Stimulated activated CD8-positive, alpha-beta memory T cell treated with anti-CD3 and anti-CD28 coated beads, Interleukin-7, amount 100 ng/mL, for 4 hours (primary cell): ENCODE measurements at regions not wholly inside any gene's neighbourhood (a gene's known extent, or its start where the extent isn't known, plus 50 kb on each side); places are given as distances from the start of the nearest gene placed in this dataset.
A peak's percentile ranks its signal among the peaks of the same experiment; 100 is the strongest.

Source experiments
- DNase-seq, 2 donors: peaks; one replicate each; pipeline ENCODE4 v3.0.0-alpha.2; 2020; ENCODE audit warnings: low read depth in 2 of 2

DNA sequence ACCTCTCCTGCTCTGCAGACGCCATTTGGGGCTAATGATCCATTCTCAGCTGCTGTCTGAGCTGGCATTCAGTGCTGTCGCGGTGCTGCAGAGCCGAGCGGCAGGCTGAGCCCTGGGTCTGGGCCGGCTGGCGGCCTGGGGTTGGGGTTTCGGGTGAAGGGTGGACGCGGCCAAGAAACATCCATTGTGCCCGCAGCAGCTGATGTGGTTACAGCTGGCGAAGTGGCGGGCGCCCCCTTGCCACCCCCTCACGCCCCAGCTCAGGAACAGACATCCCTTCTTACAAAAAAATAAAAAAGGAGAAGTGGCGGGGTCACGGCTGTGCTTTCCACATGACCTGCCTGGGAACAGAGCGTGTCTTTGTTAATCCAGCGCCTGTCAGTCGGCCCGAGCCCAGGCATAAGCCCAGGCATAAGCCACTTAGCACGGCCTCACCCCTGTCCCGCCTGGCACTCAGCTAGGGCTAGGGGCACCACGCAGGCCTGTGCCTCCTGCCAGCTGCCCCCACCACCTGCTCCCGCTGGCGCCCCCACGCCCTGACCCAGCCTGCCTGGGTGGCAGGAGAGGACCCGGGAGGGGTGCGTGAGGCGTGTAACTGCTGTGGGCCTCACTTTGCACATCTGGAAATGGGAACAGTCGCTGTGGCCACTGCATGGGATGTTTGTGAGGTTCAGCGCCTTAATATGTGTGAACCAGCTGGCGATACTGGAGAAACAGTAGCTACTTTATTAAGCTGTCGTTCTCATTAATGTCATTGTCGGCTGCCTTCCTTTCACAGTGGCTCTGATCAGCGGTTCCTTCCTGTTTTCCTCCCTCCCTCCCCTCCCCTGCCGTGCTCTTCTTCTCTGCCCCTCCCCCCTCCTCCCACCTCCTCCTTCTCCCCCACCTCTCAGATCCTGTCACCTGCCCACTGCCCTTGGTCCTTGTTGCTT lies 197.7 kb upstream of the CIBAR2 start:
- no peak for DNase-seq

DNA sequence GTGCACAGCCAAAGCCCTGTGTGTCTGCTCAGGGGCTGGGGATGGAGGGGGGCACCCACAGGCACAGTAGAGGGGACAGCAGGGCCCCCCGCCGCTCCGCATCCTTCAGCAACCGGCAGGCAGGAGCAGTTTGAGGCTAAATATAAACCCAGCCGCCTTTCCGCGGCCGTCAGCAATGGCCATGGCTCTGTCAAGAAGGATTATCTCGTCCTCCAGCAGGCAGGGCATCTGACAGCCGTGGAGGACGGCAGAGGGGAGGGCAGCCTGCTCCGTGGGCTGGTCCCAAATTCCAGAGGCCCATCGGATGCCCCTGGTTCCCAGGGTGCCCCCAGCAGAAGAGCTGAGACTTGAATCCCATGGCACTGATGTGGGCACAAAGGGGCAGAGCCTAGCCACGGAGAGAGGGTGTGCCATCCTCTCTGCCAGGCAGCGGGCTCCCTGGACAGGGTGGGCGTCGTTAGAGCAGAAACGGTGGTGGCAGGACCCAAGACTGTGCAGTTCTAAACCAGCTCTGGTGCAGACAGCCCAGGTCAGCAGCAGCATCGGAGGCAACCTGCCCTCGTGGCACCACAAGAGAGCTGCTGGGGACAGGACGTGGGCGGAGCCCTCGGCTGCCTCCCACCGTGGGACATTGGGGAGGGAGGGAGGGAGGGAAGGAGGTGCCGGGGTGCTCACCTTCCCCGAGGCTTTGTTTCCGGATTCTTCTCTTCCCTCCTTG lies 198.8 kb upstream of the CIBAR2 start:
- DNase-seq, result peak in 1 of 2 donors; percentile 19

DNA sequence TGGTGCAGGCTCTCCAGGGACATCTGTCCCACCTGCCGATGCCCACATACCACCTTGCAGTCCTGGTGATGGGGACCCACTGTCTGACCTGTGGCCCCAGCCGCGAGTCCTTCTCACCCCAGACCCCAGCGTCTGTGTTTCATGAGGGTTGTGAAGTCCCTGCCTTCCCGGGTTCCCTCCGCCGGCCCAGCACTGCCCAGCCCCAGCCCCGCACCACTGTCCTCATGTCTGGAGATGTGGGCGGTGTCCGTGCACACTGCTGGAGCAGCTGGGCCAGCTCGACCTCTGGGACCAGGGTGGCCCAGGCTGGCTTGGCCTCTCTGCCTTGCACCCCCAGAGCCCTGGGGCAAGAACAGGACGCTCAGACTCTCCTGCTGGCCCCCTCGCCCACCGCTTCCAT lies 199.5 kb upstream of the CIBAR2 start:
- DNase-seq, result no peak

DNA sequence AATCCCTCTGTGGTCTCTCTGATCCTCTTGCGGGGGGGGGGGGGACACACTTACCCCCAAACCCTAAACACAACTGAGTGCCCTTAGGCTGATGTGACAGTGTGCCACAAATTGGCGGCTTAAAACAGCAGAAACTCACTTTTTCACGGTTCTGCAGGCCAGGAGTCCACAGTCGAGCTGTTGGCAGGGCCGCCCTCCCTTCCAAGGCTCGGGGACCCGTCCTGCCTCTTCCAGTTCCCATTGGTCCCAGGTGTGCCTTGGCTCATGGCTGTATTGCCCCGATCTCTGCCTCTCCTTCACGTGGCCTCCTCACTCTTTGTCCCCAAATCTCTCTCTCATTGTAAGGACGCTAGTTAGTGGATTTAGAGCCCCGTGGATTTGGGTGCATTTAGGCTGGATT lies 199.9 kb upstream of the CIBAR2 start:
- DNase-seq, result no peak

DNA sequence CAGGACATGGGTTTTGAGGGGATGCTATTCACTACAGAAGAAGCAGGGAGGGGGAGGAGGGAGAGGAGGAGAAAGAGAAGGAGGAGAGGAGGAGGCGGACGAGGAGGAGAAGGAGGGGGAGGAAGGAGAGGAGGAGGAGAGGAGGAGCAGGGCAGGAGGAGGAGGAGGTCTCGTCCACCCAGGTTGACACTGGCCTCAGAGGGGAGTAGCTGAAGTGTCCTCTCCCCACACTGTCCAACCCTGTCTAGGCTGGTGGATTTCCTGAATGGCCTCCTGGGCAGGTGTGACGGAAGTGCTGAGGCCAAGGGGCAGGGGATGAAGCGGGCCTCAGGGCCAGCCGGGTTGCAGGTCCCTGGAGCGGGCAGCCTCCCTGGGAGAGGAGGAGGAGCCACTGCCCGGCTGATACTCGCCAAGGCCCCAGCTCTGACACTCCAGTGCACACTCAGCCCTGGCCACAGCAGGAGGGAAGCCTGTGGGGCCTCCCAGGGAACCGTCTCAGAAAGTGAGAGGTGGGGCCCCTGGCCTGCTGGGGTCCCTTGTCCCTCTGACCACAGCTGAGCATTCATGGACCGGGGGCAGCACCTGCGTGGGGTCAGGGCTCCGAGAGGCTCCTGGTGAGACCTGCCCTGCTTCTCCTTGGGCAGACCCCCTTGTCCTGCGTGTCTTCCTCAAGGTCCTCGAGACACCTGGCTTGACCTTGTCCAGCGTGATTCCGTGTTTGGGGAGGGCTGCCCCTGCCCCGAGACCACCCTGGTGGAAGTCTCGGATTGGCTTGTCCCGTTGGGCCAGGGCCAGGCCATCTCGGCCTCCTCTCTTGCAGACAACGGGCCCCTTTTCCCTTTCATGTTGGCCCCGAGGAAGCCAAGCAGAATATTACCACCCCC lies 200.6 kb upstream of the CIBAR2 start:
- DNase-seq, result no peak

GRCh38 chr16:85313526-85314301 lies 201.4 kb upstream of the CIBAR2 start:
- DNase-seq, result no peak

DNA sequence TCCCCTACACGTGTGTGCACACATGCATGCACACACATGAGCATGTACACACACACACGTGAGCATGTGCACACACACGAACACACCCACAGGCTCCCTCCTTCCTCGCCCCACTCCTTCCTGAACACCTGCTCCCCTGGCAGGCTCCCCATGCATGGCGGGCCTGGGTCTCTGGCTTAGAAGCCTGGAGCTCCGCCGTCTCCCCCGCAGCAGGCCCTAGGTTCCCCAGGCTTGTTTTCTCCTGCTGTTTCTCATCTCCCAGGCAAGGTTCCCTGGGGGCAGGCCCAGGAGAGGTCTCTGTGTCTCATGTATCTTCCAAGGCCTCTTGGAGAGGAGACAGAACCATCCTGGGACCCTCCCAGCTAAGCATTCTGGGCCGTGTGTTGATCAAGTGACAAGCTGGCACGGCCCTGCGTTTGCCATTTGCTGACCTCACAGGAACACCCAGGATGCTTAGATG lies 202.3 kb upstream of the CIBAR2 start:
- DNase-seq, result no peak

DNA sequence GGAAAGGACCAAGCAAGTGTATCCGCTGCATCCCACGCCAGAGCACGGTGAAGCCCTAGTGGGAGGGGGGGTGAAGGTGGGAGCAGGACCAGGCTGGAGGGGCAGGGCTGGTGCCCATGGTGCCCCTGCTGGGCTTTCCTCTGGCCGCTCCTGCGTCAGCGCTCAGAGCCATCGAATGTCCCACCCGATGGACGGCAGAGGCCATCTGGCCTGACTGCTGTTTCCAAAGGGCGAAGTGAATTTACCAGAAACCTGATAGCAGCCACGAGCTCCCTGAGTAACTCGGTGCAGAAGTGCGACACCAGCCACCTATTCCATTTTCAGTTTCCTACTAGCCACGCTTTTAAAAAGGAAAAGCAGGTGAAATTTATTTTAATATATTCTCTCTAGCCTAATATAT lies 203.6 kb upstream of the CIBAR2 start:
- no peak for DNase-seq

DNA sequence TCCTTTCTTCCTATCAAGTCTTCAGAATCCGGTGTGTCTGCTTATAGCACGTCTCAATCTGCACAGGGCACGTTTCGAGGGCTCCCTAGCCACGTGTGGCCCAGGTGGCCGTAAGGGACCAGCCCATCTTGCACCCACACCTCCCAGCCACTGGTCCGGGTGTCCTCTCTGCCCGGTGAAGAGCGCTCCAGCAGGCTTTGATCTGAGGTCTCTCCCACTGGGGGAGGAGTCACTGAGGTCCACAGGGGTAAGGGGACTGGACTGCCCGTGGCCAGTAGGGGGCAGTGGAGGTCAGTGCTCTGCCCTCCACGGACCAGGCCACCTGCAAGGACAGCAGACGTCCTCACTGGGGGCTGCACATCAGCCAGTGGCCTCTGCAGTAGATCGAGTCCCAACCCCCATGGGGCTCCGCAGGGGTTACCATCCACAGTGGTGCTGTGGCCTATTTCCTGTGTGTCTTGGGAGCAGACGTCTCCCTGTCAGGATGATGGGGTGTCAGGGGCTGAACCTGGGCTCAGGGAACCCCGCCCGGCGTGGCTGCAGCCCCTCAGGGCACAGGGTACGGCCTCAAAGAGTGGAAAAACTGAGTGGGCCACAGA lies 204.1 kb upstream of the CIBAR2 start:
- DNase-seq, result no peak

- DNase-seq, result no peak
These were observed 204.7 kb upstream of the CIBAR2 start for GRCh38 chr16:85316944-85317343.

DNA sequence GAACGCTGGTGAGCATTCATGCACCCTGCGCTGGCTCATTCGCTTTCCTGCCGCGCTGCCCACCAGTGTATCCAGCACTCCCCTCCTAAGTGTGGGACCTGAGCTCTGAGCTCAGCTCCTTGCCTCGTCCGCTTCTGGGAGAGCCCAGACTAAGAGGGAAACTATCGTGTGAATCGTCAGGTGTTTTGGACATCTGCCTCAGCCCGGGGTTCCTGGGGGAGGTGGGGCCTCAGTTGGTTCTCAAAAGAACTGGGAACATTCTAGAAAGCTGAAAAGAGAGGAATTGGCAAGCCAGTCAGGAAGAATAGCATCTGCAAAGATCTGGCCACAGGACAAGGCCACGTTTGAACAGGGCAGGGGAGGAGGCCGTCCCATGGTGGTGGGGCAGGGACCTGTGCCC lies 205.4 kb upstream of the CIBAR2 start:
- no peak for DNase-seq

GRCh38 chr16:85319208-85319983 lies 207.1 kb upstream of the CIBAR2 start:
- DNase-seq, result no peak

GRCh38 chr16:85319984-85320440 lies 207.7 kb upstream of the CIBAR2 start:
- DNase-seq, result no peak

- DNase-seq, result no peak
These were observed 208.6 kb upstream of the CIBAR2 start for GRCh38 chr16:85320677-85321385.

DNA sequence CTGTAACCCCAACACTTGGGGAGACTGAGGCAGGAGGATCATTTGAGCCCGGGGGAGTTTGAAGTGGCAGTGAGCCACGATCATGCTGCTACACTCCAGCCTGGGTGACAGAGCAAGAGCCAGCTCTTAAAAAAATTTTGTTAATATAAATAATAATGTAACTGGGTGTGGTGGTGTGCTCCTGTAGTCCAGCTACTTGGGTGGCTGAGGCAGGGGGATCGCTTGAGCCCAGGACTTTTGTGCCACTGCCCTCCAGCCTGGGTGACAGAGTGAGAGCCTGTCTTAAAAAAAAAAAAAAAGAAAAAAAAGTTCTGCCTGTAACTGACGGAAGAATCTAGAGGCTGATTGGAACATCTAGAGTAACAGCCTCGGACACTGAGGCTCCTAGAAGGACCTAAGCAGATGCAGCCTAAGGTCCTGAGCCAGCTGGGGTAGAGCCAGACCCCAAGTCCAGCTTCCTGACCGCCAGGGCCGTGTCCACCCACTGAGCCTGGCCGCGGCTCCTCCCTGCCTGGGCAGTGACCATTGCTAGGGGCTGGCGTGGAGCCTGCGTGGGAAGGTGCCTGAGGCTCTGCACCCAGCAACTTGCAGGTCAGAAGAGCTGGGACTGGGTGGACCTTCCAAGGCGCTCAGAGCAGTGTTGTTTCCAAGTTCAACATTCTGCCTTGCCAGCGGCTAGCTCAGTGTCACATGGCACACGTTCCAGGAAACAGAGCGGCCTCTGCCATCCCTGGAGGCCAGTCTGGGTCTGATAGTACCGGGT lies 209.4 kb upstream of the CIBAR2 start:
- no peak for DNase-seq

DNA sequence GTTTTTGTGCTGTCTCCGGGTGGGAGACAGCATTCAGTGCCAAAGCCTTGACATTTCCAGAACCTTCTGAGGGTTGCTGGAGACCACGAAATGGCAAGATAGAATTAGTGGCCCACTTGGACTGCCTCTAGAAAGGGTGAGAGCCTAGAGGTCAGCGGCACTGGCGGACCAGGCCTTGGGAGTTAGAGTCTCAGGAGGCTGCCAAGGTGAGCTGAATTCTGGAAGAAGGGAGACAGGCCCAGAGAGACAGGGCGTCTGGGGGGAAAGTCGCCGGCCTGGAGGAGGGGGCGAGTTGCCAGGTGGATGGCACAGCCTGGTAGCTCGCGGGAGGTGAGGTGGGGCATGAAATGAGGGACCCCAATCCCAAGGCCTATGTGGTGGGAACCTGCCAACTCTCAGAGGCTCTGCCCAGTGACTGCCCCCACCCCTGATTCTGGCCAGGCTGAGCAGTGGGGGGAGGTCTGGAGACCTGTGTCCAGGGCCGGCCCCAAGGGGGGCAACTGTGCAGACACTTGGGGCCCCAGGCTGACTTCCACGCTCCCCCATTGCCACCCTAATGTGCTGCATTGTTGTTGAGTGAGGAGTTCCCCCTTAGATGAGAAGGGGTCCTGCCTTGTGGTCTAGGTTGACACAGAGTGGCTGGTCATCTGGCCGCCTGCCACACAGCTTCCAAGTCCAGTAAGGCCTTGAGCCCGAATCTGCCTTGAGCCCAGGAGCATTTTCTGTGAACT lies 211.1 kb upstream of the CIBAR2 start:
- DNase-seq, result no peak

GRCh38 chr16:85323961-85324253 lies 211.6 kb upstream of the CIBAR2 start:
- DNase-seq, result no peak

GRCh38 chr16:85324488-85324887 lies 212.2 kb upstream of the CIBAR2 start:
- no peak for DNase-seq
